Stimulated activated CD8-positive, alpha-beta memory T cell treated with anti-CD3 and anti-CD28 coated beads, Interleukin-4, amount 100 ng/mL, for 24 hours (primary cell): ENCODE measurements at regions not wholly inside any gene's neighbourhood (a gene's known extent, or its start where the extent isn't known, plus 50 kb on each side); places are given as distances from the start of the nearest gene placed in this dataset.
"Not testable (repeated sequence)": the region's sequence is repeated elsewhere in the genome, so short reads cannot be mapped to it uniquely, and the experiment has no call there.

Experiments
- DNase-seq: peaks from one replicate; pipeline ENCODE4 v3.0.0-alpha.2; 2020; ENCODE audit warnings: low read depth

GRCh38 chr16:29274055-29275035 lies 132.2 kb downstream of the NPIPB11 start:
- DNase-seq = not testable (repeated sequence)

DNA sequence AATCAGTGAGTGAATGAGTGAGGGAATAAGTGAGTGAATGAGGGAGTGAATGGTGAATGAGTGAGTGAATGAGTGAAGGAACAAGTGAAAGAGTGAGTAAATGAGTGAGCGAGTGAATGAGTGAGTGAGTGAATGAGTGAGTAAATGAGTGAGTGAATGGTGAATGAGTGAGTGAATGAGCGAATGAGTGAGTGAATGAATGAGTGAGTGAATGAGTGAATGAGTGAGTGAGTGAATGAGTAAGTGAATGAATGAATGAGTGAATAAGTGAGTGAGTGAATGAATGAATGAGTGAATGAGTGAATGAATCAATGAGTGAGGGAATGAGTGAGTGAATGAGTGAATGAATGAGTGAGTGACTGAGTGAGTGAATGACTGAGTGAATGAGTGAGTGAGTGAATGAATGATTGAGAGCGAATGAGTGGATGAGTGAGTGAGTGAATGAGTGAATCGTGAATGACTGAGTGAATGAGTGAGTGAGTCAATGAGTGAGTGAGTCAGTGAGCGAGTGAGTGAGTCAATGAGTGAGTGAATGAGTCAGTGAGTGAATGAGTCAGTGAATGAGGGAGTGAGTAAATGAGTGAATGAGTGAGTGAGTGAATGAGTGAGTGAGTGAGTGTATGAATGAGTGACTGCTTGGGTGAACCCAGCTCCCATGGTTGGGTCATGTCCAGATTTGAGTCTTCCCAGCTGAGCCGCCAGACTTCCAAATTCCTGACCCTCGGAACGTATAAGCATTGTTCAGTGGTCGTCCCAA lies 133.0 kb downstream of the NPIPB11 start:
- not testable (repeated sequence) for DNase-seq

- DNase-seq = not testable (repeated sequence)
Measured at GRCh38 chr16:29271721-29272675, 134.5 kb downstream of the NPIPB11 start.

- DNase-seq = not testable (repeated sequence)
Measured at GRCh38 chr16:29270923-29271322, 135.6 kb downstream of the NPIPB11 start.

- not testable (repeated sequence) for DNase-seq
Measured at GRCh38 chr16:29270033-29270432, 136.5 kb downstream of the NPIPB11 start.

DNA sequence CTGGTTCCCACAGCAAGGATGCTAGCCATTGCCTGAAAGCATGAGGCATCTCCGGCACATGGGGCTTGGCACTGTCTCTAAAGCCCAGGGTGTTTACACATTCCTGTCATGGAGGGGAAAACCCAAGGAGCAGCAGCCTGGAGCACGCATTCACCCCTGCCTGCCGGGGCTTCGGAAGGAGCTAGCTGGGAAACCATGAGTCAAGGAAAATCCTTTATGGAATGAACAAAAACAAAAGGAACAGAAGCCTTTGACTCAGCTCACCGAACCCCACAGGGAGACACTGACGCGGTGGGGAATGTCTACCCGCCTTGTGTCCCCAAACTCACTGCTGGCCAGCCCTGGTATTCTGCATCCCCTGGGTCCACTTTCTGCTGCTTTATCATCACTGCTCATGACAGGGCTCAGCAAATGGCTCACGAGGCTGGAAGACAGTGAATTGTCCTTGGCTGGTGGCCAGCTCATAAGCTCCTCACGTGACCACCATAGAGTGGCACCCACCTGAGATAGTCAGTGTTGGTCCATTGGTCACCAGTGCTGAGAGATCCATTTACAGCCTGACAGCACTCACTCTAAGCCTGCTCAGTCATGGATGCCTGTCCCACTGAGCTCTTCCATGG lies 137.2 kb downstream of the NPIPB11 start:
- not testable (repeated sequence) for DNase-seq

DNA sequence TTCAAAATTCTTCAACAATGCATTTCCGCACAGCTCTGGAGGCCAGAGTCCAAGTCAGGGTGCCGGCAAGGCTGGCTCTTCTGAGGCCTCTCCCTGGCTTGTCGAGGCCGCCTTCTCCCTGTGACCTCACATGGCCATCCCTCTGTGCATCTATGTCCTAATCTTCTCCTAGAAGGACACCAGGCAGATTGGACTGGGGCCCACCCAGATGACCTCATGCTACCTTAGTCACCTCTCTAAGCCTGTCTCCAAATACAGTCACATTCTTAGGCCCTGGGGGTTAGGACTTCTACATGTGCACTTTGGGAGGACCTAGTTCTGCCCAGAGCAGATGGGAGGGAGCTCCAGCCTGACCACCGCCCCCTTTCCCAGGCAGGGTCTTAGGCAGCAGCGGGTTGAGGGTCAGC lies 137.7 kb downstream of the NPIPB11 start:
- not testable (repeated sequence) for DNase-seq

DNA sequence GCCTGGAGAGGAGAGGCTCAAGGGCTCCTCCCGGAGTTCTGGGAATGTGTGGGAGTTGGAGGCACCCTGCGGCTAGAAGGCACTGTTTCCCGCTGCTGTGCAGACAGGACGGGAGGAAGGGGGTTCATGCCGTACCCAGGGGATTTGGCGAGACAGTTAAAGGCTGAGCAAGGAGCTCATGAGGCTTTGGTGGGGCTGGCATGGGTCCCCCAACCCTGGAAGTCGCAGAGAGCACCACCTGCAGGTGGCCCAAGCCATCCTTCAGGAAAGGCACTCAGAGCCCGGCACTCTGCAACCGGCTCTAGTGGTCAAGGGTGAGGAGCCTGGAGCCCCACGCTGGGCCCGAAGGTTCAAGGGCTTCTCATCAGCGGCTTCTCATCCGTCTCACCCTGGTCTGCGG lies 138.2 kb downstream of the NPIPB11 start:
- DNase-seq = not testable (repeated sequence)

DNA sequence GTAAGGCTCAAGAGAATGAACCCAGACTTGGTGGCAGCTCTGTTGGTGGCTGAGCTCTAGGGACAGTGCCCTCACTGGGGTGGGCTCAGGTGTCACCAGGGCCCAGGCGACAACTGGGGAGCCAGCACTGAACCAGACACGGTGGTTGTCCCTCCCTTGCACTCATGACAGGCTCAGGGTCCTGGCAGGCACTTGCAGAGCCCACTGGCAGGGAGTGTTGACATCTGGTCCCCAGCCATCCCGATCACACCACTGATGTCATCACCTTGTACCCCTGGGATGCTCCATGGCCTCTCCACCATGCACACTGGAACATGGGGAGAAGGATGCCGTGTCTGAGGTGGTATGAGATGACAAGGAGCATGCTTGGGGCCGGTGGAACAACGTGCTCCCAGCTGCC lies 138.6 kb downstream of the NPIPB11 start:
- DNase-seq = not testable (repeated sequence)

DNA sequence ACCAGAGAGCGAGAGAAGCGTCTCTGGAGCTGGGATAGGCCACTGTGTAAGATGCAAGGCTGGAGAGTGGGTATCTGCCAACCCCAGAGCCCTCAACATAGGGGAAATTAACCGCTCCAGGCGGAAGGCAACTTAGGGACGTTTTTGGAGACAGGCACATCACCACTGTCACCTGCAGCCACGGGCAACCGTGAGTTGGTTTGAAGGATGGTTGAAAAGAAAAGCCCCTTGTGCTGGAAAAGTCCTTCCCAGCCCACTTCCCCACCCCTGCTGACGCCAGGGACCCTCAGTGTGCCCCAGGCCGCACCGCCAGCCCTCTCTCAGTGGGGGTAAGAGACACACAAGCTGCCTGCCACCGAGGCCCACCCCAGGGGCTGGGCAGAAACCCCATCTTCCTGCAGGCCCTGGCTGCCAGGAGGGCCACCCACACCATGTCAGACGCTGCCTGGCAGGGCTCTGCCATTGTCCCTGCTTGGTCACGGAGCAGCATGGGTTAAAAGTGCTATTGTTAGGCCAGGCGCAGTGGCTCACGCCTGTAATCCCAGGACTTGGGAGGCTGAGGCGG lies 139.4 kb downstream of the NPIPB11 start:
- DNase-seq = not testable (repeated sequence)

GRCh38 chr16:29266612-29267011 lies 139.9 kb downstream of the NPIPB11 start:
- DNase-seq = not testable (repeated sequence)

DNA sequence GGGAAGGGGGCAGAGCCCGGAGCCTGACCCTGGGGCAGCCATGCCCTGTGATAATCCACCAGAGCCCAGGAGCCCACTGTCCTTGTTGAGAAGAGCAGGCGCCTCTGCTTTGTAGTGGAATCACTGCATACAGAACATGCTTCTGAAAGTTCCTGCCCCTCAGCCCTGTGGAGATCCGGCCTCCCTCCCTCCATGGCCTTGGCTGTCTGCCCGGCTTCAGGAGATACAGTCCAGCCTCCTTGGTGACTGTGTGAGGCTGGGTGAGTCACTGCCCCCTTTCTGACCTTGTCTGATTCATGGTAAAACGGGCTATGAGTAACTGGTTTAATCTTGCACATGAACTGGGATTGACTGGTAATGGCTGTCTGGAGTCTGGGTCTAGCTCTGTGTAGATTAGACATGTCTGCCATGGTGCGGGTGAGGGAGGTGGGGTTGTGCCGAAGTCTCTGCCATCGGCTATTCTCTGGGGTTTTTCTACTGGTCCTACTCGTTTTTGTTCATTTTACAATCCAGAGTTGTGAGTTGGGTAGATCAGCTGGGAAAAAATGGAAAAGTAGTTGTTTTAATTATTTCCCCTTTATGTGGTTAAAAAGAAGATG lies 141.2 kb downstream of the NPIPB11 start:
- DNase-seq = peak; percentile 35

GRCh38 chr16:29264080-29264837 lies 142.3 kb downstream of the NPIPB11 start:
- not testable (repeated sequence) for DNase-seq

- DNase-seq = not testable (repeated sequence)
Measured at GRCh38 chr16:29262725-29263124, 143.8 kb downstream of the NPIPB11 start.

GRCh38 chr16:29261427-29262248 lies 144.9 kb downstream of the NPIPB11 start:
- not testable (repeated sequence) for DNase-seq

DNA sequence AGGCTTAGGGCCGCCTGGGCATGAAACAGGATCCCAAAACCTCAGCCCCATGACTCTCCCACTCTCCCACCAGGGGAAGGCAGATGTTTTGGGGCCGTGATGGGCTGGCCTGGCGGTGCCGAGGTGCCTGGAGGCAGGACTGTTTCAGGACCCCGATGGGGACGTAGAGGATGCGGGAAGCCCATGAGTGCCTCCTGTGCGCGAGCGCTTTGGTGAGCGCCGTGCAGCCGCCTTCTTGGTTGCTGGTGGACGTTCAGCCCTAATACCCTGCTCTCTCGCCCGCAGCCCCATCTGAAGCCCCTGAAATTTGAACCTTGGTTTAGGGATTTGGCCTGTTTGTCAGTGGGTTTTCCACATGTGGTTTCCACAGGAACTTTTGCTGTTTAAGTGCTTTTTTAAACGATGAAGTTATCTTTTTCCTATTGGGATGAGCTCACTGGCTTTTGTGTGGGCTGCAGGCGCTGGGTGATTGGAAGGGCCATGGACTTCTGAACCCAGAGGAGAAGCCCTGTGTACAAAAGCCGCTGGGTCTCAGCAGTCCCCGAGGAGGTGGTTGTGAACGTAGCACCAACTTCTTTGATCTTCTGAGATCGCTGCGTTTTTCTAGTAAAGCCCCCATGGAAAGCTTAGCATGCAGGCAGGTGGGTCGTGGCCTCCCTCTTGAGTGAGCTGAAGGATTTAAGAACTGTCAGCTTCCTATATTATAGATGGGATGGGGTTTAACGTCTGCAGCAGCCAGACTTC lies 145.7 kb downstream of the NPIPB11 start:
- not testable (repeated sequence) for DNase-seq

DNA sequence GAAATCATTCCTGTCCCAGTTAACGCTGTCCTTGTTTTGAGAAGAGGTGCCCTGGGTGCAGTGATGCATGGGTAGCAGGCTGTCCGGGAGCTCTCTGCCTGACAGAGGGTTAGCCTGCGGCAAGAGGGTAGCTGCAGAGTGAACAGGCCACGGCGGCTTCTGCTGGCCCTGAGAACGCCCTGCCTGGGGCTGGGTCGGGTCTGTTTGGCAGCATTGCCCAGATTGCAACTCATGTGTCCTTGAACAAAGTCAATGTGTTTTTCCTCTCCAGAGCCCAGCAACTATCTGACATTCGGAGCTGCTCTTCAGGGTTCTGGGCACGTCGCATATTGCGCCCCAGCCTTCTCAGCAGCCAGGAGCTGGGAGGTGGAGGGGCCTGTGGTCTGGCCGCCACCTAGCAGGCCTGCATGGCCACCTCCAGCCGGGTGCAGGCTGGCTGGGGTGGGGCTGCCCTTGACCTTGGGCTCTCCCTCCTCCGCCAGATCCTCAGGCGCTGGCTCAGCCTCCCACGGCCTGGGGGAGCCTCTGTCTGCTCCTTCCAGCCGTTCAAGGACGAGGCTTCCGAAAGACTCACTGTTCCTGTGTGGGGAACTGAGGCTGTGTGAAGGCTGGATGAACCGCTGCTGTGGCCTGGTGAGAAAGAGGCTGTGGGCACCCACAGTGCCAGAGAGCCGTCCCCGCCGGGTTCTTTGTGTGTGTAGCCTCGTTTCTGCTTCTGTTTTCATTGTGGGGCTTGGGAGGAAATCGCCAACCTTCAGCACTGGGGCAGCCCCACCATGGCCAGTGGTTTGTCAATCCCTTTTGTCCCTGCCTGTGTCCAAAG lies 146.7 kb downstream of the NPIPB11 start:
- not testable (repeated sequence) for DNase-seq
